Pulmonary artery endothelial cell (primary cell): ENCODE measurements at regions not wholly inside any gene's neighbourhood (a gene's known extent, or its start where the extent isn't known, plus 50 kb on each side); places are given as distances from the start of the nearest gene placed in this dataset.

Source experiments
- DNase-seq: peaks from one replicate; pipeline ENCODE4 v3.0.0-alpha.2; 2011; ENCODE audit warnings: low read depth, low spot score

DNA sequence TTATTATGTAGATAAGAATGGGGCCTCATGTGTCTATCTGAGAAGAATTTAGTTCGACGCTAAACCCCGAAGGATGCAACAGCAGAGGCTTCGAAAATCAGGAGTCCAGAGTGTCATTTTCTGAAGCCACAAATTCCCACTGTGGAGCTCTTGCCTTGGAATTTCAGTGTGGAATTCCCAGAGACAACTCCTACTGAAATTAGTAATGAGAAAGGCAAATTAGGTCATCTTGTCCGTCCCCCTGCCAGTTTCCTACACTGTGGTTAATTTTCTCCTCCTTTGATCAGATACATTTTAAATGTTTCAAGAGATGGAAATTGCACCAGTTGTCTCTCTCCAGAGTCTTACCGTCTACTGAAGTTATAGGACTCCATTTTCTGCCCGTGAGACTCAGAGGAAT, 633.6 kb downstream of the BNC2 start:
- no peak for DNase-seq

DNA sequence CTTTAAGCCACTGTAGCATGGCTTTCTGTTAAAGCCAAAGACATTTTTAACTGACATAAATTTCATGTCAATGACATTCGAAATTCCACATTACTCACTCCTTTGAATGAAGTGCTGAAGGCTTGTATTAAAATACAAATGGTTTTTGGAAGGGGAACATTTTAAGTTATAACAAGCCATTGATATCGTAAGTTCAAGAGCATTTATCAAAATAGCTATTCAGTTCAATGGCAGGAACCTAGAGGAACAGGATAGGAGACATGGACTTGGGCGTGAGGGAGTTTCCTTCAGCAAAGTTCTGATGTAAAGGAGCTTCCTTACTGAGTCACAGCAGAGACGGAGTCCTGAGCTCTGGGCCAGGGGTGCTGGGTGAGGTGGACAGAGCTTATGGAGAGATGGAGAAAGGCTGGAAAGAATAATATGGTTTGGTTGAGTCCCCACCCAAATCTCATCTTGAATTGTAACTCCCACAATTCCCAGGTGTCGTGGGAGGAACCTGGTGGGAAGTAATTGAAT, 631.8 kb downstream of the BNC2 start:
- no peak for DNase-seq

DNA sequence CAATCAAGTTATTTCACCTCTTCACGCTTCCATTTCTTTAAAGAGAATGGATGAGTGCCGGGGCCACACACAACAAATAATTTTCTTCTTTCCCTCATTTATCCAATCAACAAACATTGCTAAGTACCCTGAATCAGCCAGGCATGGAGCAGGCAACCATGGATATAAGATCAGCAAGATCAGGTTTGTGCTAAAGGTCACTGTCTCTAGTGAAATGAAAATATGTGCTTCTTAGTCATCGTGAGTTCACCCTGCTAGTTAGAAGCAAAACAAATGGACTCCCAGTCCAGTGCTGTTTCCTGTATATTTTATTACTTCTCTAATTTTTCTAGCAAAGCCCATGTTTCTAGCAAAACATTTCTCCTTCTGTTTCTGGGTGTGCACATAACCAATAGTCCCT, 629.2 kb downstream of the BNC2 start:
- DNase-seq: no peak

DNA sequence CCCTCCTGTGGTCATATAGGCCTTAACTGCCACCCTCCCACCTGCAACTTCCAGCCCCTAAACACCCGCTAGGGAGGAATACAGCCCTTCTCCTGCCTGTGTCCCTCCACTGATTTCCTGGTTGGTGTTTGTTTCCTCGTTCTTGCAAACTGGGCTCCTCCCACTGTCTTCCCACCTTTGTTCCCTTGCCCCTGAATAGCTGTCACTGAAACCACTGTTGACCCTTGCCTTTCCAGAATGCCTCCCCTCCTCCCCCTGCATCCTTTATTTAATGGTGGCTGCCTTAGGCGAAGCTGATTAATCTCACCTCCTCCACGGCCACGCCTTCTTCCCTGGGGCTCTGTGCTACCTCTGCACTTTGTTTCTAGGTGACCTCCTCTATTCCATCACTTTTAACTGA, 626.7 kb downstream of the BNC2 start:
- no peak for DNase-seq

DNA sequence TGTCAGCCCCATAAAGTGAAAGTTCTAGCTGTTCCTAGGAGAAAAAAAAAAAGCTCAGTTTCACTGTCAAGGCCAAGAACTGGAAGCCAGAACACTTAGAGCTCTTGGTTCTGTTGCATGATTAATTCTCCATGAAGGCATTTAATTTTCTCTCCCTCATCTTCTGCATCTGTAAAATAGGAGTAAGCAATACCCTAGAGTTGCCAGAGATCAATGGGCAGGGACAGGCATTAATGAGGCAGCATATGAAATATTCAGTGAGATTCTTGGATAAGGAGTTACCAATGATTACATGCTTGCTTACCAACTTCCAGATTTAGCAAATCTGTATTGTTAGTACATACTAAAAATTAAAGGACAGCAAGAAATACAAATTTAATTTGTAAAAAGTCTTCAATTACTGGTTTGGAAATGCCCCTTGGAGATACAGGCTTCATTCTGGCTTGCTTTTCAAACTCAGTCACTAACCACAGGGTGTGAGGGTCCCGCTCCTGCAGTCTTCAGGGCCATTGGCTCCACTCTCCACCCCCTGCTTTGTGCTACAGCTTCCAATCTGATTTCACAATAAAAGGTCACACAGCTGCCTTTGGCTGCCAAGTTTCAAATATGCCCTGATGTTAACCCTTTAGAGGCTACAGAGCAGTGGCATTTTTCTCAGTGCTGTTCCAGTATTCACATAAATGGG, 624.6 kb downstream of the BNC2 start:
- DNase-seq: no peak

DNA sequence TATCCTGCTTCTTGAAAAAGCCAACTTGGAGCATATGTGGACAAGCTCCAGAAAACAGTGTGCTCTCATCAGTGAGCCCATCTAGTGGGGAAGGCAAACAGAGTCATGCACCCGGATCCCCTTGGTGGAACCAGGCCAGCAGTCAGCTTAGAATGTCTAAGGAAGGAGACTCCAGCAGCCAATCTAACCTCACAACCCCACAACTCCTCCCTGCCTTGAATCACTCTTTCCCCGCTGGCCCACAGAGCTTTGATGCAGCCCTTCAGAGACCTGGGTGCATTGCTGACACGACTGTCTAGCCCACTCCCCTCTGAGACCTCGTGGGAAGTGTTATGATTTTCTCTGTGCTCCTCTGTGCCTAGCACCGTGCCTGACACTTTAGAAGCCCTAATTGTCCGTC, 623.7 kb downstream of the BNC2 start:
- DNase-seq: no peak

DNA sequence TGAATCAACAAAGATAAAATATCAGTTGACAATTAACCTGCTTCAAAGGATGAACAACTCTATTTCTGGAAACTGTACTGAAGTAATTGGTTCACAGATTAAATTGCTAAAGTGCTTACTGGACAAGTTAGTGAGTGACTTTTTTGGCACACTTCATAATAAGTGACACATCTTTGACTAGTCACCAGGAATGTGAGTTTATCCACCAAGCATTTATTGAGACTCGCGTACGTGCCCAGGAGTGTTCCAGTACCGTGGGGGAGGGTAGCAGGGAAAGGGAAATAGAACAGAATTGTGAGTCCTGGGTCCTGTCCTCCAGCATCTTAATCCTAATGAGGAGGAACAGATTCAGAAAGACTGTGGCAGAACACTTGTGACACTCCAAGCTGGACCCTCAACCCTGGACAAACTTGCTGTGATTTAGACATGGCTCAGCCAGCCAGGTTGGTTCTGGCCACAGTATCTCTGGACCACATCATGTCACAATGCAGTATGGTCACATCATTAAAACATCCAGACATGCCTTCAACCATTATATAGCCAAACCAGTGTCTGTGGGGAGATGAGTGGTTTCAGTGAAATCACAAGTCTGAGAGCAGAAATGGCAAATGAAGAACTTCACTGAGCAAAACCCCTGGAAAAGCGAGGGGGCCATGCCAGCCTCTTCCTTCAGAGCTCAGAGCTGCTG, 623.1 kb downstream of the BNC2 start:
- DNase-seq: no peak

DNA sequence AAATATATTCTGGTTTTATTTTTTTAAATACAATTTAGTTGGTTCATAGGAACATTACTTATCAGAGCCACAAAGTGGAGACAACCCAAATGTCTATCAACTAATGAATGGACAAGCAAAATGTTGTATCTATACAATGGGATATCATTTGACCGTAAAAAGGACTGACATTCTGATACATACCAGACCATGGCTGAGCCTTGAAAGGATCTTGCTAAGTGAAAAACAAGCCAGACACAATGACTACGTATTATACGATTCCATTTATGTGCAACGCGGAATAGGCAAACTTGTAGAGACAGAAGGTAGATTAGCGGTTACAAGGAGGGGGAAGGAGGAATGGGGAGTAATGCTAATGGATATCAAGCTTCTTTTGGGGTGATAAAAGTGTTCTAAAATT, 621.6 kb downstream of the BNC2 start:
- no peak for DNase-seq

DNA sequence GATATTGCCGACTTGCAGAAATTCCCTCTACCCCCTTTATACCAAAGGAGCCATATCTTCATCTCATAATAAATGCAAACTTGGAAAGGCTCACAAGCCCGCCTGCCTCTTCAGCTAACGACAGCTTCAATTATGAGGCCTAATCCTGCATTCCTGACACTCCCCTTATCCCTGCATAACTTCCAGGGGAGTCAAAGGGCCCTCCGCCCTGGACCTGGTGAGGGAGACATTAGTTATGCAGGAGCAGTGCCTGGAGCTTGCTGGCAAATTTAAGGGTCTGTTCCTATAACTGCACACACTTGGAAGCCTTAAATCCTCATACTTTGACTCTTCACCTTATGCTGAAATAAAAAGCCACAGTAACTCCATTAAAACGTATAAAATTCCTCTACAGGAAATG, 617.9 kb downstream of the BNC2 start:
- no peak for DNase-seq

DNA sequence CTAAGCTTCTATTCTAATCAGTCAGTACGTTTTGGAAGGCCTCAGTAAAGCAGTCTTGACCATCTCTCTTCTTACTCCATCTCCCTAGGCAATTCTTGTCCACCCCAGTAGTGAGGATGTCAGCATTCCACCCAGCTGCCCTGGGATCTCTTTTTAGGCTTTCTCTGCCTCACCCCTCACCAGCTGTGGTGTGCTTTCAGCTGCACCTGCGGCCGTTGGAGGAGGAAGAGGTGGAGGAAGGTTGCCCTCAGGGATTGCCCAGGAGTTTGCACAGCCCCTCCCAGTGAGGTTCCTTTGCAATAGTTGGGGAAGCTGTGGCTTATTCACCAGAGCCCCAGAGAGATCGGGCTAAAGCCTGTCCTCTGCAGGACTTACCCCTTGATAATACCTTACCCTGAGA, 615.8 kb downstream of the BNC2 start:
- DNase-seq: no peak

DNA sequence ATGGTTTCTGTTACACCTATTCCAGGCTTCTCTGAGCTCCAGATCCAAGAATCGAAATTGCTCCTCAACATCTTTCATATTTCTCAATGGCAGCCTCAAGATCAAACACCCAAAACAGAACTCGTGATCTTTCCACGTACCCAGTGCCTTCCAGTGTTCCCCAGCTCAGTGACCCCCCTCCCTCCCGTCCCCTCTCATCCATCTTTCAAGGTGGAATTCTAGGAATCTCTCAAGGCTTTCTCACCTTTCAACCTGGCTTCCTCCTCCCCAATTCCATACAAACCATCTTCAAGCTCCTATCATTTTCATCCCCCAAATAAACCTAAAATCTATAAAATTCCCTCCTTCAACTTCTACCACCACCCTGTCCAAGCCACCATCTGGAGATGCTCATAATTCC, 615.3 kb downstream of the BNC2 start:
- no peak for DNase-seq

DNA sequence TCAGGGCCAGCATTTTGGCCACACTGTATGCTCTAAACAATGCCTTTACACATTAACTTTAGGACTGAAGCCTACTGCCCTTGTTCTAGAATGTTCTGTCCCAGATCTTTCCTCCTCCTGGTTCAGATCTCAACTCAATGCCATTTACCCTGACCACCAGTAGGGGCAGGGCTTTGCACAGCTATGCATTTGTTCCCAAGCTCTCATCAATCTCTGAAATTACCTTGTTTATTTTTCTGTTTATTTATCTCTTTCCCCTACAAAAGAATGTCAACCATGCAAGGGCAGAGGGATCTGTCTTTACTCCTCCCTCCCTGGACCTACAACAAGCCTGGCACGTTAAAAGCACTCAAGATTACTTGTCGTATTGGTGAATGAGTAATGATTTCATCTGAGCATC, 612.9 kb downstream of the BNC2 start:
- no peak for DNase-seq

DNA sequence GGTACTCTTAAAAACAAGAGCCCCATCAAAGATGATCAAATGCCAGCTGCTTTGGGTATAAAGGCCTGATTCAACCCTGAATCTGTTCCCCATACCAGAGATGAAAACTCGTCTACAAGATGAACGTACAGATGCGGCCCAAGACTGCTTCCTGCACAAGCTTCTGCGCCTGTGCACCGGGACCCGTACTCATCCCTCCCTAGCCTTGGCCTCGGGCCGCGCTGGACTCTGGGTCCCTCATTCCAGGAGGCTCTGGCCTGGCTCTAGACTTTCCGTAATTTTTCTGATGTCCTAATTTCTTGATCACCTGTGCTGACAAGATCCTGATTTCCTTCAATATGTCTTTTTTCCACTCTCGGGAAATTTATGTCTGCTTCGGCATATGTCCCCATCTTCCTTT, 612.3 kb downstream of the BNC2 start:
- no peak for DNase-seq

DNA sequence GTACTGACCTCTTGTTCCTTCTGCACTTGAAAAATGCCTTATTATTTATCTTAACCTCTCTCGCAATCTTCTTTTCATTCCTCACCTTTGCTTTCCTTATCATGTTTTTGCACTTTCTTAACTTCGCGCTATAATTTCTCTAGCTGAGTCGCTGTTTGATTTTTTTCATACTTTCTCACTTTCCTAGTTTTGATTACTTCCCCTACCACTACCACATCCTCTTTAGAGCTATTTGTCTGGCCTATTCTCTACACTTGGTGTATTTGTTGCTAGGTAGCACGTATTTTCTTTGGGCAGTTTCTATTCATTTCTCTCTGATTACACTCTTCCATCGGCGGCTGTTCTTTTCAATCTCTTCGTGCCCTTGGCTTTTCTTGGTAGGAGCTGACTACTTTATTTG, 611.8 kb downstream of the BNC2 start:
- no peak for DNase-seq

DNA sequence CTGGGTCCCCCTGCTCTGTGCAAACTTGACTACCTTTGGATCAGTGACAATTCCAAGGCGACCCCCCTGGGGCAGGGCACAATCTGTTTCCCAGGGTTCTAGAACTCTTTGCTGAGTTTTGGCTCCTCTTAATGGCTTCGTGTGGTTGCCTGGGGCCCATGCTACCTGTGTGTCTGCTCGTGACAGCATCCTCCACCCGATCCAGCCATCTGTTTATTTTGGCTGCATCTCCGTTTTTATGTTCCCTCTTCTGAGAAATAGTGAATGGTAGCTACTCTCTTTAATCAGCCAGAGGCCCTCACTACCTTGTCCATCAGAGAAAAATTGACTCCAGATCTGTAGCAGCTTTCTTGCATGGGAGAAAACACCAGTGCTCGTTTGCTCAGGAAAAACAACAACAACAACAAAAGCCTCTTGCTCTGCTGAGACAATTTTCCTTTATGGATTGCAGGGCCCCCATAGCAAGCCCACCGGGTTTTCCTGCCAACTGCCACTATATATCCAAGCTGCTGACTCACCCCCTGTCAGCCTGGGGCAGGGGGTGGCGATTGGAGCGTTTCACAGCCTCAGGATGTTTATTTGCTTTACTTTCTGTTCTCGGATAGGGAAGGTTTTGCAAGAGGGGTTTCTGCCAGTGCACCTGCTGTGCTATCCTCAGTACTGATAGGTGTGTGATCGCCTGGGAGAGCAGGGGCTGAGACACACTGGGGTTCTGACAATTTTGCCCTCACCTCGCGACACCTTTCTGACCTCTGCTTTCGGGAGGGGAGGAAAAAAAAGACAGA, 607.8 kb downstream of the BNC2 start:
- no peak for DNase-seq

DNA sequence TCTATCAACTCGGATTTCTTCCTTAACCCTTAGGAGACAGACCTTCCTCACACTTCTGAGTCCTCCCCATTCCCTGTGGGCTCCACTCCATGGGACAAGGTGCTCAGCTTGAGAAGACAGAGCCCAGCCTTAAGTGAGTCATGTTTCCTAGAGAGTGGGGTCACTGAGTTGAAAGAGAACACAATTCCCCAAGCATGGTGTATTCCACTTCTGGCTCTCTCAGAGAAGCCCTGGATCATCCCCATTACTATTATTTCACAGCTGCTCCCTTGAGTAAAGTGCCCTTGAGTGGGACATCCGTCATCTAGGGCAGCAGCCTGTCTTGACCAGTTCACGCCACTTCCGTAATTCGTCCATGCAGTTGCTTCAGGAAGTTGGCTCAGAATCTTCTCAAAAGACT, 604.8 kb downstream of the BNC2 start:
- no peak for DNase-seq

DNA sequence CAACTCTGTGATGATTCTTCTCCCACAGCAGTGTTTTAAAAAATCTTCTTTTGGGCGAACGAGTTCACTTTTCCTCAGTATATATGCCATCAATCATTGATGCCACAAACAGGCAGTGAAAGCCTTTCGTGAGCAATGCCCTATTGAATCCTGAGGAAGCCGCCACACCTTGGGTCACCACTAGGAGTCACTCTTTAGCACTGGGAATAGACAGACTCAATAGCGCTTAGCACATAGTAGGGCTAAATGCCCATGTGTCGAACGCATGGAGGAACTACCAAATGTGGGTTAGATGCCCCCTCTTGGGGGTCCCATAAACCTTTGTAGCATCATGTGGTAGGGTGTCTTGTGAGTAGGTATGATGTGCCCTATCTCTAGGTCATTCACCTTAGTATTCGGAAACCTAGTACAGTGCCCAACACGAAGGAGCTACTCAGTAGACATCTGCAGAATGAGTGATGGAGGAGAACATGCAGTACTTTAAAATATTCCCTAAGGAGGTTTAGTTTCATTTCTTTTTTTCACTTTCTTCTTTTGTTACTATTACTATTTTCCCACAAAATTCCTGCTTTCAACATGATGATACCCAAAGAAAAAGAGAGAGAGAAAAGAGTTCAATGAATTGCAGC, 603.7 kb downstream of the BNC2 start:
- DNase-seq: no peak

DNA sequence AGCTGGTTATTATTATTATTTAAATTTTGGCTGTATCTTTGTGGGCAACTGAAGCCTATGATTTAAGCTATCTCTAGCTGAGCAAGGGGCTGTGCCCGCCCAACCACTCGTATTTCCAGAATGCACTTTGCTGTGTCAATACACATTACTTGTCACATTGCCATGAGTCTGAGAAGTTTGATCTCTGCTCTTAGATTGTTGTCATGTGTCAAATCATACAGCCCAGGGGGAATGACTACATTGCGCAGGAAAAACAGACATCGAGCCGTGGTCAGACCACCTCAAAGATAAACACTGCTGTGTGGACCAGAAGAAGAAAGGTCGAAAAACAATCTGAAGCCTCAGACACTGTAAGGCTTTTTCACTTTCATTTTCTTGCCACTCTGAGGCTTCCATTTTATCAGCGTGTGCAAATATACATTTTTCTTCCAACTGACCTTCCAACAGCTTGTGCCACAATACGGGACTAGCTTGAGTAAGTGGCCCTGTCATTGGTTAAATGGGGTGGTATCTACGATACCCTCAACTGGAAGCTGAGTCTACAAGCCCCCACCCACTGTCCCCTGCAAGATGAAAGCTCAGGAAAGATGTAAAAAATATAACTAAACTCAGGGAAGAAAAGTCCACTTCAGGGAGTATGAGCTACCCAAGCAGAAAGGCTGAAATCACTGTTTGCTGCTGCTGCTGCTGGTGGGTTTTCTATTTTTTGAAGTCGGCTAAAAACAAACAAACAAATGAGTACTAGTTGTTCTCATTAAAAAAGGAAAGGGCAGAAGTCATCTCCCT, 603.0 kb downstream of the BNC2 start:
- DNase-seq: no peak

DNA sequence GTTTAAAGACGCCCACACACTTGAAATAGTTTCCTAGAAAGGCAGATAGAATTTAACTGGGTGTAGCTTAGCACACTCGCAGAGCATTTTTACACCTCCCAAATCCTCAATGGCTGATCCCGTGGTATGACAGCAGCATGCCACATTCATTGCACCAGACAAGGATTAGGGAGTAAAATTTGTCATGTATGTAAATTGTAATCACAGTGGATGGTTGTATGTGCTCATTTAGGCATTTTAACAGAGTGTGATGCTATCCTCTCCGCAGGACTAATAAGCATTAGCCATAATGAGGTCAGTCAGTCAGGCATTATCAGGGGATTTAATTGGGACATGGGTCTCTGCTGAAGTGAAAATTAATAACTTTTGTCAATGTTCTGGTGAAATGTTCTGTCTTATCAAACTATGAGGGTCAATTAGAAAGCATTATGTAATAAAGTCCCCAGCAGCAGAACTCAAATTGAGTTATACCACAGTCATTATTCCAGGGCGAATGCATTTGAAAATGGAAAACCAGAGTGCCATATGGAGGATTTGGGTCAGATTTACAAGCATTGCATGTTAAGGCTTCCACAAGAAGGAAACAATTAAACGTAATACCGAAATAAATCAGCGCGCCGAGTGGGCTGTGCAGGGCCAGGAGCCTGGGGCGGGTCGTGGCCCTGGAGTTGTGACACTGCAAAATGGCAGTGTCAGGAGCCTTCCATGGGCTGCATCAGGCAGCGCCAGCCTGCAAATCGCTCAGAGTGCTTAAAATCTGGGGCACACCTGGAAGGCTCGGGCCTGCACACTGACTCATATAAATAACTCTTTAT, 602.2 kb downstream of the BNC2 start:
- DNase-seq: no peak

DNA sequence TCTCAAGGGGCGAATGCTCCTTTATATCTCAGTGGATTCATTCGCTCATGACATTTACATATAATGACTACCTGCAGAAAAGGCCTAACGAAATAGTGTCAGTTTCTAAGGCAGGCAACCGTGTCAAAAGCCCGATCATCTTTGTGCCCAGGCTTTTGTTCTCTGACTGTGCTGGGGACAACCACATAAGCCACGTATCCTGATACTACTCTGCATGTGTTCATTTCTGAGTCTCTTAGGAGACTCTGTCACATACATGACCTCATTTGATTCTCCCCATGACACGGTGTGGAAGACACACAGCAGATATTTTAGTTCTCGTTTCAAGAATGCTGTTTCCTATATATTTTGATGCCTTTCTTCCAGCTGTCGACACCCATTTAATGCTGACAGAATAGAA, 598.5 kb downstream of the BNC2 start:
- no peak for DNase-seq
